ENCODE measurements at regions not wholly inside any gene's neighbourhood (a gene's known extent, or its start where the extent isn't known, plus 50 kb on each side); places are given as distances from the start of the nearest gene placed in this dataset.

DNA sequence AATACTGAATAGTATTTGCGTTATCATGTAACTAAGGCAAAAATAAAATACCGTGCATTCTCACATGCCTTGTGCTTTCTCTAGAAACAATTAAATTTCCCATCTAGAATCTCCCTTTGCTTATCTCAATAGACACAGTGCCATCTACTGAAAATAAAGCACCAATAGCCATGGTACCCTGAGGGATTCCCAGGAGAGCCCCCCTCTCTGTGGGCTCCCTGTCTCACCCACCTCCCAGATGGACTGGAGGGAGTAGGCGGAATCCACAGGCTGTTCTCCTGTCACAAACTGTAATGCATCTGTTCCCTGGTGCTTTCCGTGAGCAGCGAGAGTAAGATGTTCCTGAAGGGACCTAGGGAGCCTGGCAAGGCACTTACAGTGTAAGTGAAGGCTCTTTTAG lies 112.4 kb upstream of the UPP2 start:
- TF ChIP-seq, protein P1, sequence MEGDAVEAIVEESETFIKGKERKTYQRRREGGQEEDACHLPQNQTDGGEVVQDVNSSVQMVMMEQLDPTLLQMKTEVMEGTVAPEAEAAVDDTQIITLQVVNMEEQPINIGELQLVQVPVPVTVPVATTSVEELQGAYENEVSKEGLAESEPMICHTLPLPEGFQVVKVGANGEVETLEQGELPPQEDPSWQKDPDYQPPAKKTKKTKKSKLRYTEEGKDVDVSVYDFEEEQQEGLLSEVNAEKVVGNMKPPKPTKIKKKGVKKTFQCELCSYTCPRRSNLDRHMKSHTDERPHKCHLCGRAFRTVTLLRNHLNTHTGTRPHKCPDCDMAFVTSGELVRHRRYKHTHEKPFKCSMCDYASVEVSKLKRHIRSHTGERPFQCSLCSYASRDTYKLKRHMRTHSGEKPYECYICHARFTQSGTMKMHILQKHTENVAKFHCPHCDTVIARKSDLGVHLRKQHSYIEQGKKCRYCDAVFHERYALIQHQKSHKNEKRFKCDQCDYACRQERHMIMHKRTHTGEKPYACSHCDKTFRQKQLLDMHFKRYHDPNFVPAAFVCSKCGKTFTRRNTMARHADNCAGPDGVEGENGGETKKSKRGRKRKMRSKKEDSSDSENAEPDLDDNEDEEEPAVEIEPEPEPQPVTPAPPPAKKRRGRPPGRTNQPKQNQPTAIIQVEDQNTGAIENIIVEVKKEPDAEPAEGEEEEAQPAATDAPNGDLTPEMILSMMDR (IDR thresholded peaks at IDR 0.05), result no peak
- no peak for TF ChIP-seq POLR2AphosphoS5 (IDR thresholded peaks at IDR 0.05)
- TF ChIP-seq POLR2A (IDR thresholded peaks at IDR 0.05), result no peak

All from upper lobe of left lung (tissue), 4 donors.